GM12864 (cell line): ENCODE measurements at regions not wholly inside any gene's neighbourhood (a gene's known extent, or its start where the extent isn't known, plus 50 kb on each side); places are given as distances from the start of the nearest gene placed in this dataset.

Source experiments
- DNase-seq: peaks from one replicate; pipeline ENCODE4 v3.0.0-alpha.2; 2011; ENCODE audit warnings: low read depth
- H3K4me3 ChIP-seq: 2 replicates; pipeline ENCODE4 v1.5.1; 2011; ENCODE audit warnings: mild to moderate bottlenecking, low read depth, low read length, control low read depth
- CTCF ChIP-seq: IDR thresholded peaks from 2 replicates; pipeline ENCODE4 v1.5.1; 2011; ENCODE audit warnings: low read depth, mild to moderate bottlenecking, moderate library complexity, low read length, control low read depth, inconsistent platforms; ENCODE audit errors: missing control alignments

DNA sequence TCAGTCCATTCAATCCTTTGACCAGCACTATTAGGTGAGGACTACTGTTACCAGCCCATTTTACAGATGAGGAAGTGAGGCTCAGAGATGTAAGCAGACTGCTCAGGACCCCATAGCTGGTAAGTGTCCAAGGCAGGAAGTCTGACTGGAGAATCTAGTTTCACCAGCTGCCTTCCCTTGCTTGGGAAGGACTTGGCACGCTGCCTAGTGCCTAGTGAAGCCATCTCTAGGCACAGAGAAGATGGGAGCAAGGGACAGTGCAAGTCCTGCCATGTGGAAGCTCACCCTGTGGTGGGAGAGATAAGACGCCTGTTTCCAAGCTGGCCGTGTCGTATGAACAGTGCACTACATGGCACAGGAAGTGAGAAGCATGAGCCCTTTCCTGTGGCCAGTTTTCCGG is 111.8 kb upstream of the TMC3 start:
- no peak for TF ChIP-seq CTCF
- H3K4me3 ChIP-seq, result no peak overlapping the region
- DNase-seq, result no peak

GRCh38 chr15:81484086-81484955 is 110.3 kb upstream of the TMC3 start:
- TF ChIP-seq CTCF, result no peak
- no peak for DNase-seq
- no peak overlapping the region for H3K4me3 ChIP-seq

DNA sequence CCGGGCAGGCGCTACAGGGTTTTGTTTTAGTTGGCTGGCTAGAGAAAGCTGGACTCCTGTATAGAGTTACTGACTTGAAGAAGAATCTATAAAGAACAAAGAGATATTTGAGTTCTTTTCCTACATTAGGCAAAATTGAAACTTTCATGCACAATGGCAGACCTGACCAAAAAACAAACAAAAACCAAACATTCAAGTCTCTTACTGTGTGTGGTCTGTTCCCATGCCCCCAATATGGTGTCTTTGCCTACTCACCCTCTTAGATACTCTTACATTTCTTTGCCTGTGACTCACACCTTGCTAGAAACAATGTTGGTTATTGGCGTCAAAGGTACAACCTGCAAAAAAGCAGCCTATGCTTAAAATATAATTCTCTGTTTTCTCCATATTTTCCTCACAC is 109.5 kb upstream of the TMC3 start:
- H3K4me3 ChIP-seq, result no peak overlapping the region
- no peak for DNase-seq
- no peak for TF ChIP-seq CTCF

DNA sequence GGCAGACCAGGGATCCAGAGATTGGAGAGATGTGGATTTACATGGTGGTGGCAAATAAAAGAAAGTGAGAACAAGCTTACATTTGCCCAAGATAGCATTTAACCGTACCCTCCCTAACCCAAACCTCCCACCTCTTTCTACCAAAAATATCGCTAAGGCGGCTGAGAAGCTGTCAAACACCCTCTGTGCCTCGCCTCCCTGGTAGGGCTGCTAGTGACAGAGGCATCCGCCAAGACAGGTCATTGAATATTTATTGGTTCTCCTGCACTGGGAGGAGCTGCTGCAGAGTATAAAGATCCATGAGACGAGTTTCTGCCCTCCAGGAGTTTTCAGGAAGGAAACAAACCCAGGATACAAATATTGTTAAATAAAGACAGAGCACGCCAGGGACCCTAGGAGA is 107.3 kb upstream of the TMC3 start:
- no peak for DNase-seq
- H3K4me3 ChIP-seq, result no peak overlapping the region
- TF ChIP-seq CTCF, result no peak

- TF ChIP-seq CTCF, result peak; percentile 70
- H3K4me3 ChIP-seq, result no peak overlapping the region
- DNase-seq, result peak; percentile 7
These were observed 106.6 kb upstream of the TMC3 start for GRCh38 chr15:81480645-81481053.

DNA sequence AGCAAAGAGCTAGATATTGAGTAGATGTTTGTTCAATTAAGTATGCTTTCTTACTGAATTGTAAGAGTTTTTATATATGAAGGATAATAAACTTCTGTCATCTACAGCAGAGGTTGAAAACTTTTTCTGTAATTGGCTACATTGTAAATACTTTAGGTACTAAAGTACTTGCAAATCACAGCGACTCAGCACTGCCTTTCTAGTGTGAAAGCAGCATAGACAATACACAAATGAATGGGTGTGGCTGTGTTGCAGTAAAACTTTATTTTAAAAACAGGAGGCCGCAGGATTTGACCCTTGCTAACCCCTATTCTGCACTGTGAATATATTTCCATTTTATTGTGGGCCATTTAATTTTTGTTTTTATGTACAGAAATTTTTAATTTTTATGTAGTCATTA is 104.3 kb upstream of the TMC3 start:
- TF ChIP-seq CTCF, result no peak
- DNase-seq, result no peak
- no peak overlapping the region for H3K4me3 ChIP-seq

- TF ChIP-seq CTCF, result no peak
- no peak overlapping the region for H3K4me3 ChIP-seq
- no peak for DNase-seq
These were observed 101.9 kb upstream of the TMC3 start for GRCh38 chr15:81475926-81476325.
